Large intestine (tissue), 3 donors: ENCODE measurements at regions not wholly inside any gene's neighbourhood (a gene's known extent, or its start where the extent isn't known, plus 50 kb on each side); places are given as distances from the start of the nearest gene placed in this dataset.
A peak's percentile ranks its signal among the peaks of the same experiment; 100 is the strongest.

Source experiments
- DNase-seq, 2 donors: peaks; one replicate each; pipeline versions ENCODE4 v3.0.0 to v3.0.0-alpha.2; 2013
- H3K27ac ChIP-seq: one replicate; pipeline ENCODE4 v1.5.1; 2013; ENCODE audit warnings: low read length
- H3K27me3 ChIP-seq: 2 replicates; pipeline ENCODE4 v1.6.1; 2013; ENCODE audit warnings: low read length; ENCODE audit not compliant: control insufficient read depth, insufficient read depth
- H3K36me3 ChIP-seq: 2 replicates; pipeline ENCODE4 v1.6.1; 2013; ENCODE audit warnings: low read length; ENCODE audit not compliant: control insufficient read depth, insufficient read depth
- H3K4me1 ChIP-seq: one replicate; pipeline ENCODE4 v1.6.1; 2013; ENCODE audit warnings: low read length; ENCODE audit not compliant: control insufficient read depth, insufficient read depth
- H3K4me3 ChIP-seq: one replicate; pipeline ENCODE4 v1.5.1; 2013; ENCODE audit warnings: low read length
- H3K9me3 ChIP-seq: one replicate; pipeline ENCODE4 v1.6.1; 2013; ENCODE audit warnings: mild to moderate bottlenecking, low read depth, low read length, moderate library complexity; ENCODE audit not compliant: control insufficient read depth
- WGBS: methylation state at CpG from one replicate; pipeline ENCODE4 v1.1.5; 2013; ENCODE audit warnings: low lambda C conversion rate; ENCODE audit not compliant: insufficient coverage; 5-methylcytosine and 5-hydroxymethylcytosine counted together

DNA sequence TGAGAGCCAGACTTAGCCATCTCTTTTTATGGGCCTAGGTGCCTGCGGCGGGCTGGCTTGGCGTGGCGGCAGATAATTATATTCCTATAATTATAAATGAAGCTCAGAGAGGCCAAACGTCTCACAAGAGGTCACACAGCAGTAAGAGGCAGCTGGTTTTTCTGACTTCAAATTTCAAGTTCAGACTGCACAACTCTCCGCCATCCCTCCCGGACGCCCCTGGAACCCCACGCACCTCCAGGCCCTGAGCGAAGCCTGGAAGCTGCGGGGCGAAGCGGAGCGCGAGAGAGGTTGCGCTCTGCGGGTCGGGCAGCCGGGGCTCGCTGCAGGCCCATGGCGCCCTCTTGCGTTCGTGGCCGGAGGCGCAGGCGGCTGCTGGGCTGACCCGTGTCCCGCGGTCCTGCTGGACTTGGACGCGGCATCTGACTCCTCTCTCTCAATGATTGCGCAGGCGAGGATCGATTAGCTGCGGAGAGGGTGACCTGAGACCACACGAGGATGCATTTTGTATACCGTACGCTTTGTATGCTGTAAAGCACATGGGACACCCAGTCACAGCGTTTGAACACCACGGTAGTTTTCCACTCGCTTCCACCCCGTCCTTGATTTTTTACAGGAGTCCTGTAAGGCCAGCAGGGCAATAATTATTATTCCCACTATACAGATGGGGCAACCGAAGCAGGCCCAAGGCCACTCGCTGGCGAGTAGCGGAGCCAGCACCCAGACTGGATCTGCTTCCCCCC lies 272.7 kb downstream of the FOXD2 start:
- no CpG with 5 or more reads among the region's 46 CpGs for WGBS
- no peaks in the 10 kb centered on the region for H3K36me3 ChIP-seq
- peak overlapping the region; percentile 59 for H3K4me3 ChIP-seq
- H3K27ac ChIP-seq, result peak overlapping the region; percentile 83
- DNase-seq, result peak; percentile 68 to 75
- peaks cover 21% of the 10 kb centered on the region for H3K4me1 ChIP-seq
- H3K9me3 ChIP-seq, result peaks cover 3% of the 10 kb centered on the region
- H3K27me3 ChIP-seq, result peaks cover 60% of the 10 kb centered on the region
